Choroid plexus epithelial cell (primary cell): ENCODE measurements at regions not wholly inside any gene's neighbourhood (a gene's known extent, or its start where the extent isn't known, plus 50 kb on each side); places are given as distances from the start of the nearest gene placed in this dataset.
A peak's percentile ranks its signal among the peaks of the same experiment; 100 is the strongest.

Experiments used
- DNase-seq: peaks from one replicate; pipeline ENCODE4 v3.0.0-alpha.2; 2010; ENCODE audit warnings: low read depth
- H3K4me3 ChIP-seq: 2 replicates; pipeline ENCODE4 v1.5.1; 2011; ENCODE audit warnings: low read depth, mild to moderate bottlenecking, control low read depth, low read length, moderate library complexity
- TF ChIP-seq, protein P1 (sequence below): conservative IDR thresholded peaks from 2 replicates; pipeline ENCODE4 v1.5.1; 2011; ENCODE audit warnings: low read depth, mild to moderate bottlenecking, control low read depth, inconsistent platforms, low read length, moderate library complexity

DNA sequence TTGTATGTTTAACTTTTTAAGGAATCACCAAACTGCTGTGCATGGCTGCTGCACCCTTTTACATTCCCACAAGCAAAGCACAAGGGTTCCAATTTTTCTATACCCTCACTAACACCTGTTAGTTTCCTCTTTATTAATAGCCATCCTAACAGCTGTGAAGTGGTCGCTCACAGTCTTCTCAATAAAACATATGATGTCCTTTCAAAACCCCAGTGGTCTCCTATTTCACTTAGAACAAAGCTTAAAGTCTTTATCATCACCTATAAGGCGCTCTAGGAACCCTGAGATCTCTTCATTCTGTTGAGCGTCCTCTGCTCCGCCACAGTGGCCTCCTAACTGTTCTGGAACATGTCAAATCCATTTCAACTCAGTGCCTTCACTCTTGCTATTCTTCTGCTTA is 400.5 kb downstream of the KLF12 start:
- H3K4me3 ChIP-seq, result no peak overlapping the region
- no peak for DNase-seq
- TF ChIP-seq, protein P1, sequence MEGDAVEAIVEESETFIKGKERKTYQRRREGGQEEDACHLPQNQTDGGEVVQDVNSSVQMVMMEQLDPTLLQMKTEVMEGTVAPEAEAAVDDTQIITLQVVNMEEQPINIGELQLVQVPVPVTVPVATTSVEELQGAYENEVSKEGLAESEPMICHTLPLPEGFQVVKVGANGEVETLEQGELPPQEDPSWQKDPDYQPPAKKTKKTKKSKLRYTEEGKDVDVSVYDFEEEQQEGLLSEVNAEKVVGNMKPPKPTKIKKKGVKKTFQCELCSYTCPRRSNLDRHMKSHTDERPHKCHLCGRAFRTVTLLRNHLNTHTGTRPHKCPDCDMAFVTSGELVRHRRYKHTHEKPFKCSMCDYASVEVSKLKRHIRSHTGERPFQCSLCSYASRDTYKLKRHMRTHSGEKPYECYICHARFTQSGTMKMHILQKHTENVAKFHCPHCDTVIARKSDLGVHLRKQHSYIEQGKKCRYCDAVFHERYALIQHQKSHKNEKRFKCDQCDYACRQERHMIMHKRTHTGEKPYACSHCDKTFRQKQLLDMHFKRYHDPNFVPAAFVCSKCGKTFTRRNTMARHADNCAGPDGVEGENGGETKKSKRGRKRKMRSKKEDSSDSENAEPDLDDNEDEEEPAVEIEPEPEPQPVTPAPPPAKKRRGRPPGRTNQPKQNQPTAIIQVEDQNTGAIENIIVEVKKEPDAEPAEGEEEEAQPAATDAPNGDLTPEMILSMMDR, result no peak

DNA sequence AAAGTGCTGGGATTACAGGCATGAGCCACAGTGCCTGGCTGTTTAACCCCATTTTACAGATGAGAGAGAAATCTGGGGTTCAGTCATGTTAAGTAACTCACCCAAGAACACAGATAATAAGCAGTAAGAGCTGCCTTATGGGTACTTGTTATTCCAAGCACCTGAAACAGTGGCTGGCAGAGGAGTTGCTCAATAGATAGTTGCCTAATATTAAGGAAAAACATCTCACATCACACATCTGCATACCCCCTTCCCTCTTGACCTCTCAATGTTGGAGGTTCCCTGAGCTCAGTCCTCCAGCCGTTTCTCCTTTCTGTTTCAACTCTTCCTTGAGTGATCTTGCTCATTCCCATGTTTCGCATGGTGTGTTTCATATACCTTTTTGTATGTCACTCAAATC is 401.9 kb downstream of the KLF12 start:
- TF ChIP-seq, protein P1, result no peak
- no peak overlapping the region for H3K4me3 ChIP-seq

DNA sequence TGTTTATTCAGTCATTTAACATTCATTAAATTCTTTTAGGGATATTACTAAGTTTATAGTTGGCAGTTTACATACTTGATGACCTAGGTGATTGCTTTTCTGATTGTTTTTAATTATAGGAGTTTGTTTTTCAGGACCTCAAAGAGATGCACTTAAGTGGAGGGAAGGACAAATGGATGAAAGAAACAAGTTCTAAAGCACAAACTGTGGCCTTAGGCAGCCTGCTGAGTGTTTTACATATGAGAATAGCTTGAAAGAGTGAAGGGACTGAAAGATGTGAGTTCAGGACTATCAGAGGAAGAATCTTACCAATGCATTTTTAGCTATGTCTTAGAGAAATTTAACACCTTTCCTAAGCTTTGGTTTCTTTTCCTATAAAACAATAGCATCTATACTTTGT is 402.6 kb downstream of the KLF12 start:
- TF ChIP-seq, protein P1, result no peak
- DNase-seq, result no peak
- H3K4me3 ChIP-seq, result no peak overlapping the region

More for the DNA sequence above, 401.9 kb downstream of the KLF12 start:
- no peak for DNase-seq

DNA sequence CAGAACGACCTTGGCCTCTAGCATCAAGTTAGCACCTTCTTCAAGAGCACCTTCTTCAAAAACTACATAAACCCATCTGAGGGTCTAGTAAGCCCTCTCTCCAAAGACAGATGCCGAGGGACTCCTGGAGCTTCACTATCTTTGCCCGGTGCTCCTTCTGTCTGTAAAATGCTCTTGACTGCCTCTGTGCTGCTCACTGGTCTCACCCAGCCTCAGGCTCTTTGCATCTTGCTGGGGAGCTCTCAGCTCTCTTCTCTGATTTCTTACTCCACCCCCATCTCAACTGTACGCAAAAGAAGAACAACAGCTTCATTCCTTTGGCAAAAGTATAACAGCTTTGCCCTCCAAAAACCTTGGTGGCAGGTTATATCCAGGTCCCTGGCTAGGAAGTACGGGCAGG is 404.2 kb downstream of the KLF12 start:
- DNase-seq, result no peak
- H3K4me3 ChIP-seq, result no peak overlapping the region
- TF ChIP-seq, protein P1, result no peak

DNA sequence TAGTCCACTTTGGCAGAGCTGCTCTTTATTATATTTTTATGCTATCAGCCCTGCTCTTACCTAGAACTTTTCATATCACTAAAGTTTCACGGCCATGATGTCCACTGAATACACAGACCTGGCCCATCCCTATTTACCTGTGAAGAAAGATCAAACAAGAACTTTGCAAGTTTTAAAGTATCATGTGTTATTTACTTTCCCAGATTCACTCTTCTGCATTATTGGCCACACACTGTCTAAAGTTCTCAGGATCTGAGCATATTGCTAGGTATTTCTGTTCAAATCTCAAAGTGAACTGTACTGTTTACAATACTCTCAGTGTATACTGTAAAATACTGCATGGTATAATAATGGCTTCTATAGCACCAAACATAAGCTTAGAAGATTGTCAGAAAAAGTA is 405.2 kb downstream of the KLF12 start:
- no peak overlapping the region for H3K4me3 ChIP-seq
- TF ChIP-seq, protein P1, result no peak
- no peak for DNase-seq

DNA sequence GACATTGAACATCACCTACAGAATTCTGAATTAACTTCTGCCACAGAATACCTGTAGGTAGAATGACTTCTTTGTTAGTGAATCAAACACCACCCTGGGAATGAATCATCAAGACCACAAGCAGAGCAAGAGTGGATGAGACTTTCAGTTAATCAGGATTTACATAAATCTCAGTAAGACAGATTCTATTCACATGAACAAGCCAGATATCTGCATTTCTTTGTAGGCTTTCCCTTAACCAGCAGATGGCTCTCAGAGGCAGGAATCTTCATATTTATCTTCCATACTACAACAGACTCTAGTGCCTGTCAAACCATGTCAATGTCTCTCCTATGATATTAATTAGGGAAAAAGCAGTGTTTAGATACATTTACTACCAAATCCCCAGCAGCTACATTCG is 412.1 kb downstream of the KLF12 start:
- peak; percentile 82 for DNase-seq
- TF ChIP-seq, protein P1, result peak; percentile 68
- no peak overlapping the region for H3K4me3 ChIP-seq

DNA sequence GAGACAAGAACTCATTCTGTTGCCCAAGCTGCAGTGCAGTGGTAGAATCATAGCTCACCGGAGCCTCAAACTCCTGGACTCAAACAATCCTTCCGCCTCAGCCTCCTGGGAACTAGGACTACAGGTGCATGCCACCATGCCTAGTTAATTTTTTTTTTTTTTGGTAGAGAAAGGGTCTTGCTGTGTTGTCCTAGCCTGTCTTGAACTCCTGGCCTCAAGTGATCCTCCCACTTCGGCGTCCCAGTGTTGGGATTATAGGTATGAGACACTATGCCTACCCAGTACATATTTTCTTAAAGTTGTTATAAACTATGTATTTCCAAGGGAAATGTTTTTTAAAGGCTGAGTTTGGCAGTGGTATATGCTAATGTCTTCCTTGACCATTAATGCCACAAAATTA is 412.6 kb downstream of the KLF12 start:
- DNase-seq, result no peak
- TF ChIP-seq, protein P1, result no peak
- no peak overlapping the region for H3K4me3 ChIP-seq
